ENCODE measurements at regions not wholly inside any gene's neighbourhood (a gene's known extent, or its start where the extent isn't known, plus 50 kb on each side); places are given as distances from the start of the nearest gene placed in this dataset.
"Not testable (repeated sequence)": the region's sequence is repeated elsewhere in the genome, so short reads cannot be mapped to it uniquely, and the experiment has no call there.

DNA sequence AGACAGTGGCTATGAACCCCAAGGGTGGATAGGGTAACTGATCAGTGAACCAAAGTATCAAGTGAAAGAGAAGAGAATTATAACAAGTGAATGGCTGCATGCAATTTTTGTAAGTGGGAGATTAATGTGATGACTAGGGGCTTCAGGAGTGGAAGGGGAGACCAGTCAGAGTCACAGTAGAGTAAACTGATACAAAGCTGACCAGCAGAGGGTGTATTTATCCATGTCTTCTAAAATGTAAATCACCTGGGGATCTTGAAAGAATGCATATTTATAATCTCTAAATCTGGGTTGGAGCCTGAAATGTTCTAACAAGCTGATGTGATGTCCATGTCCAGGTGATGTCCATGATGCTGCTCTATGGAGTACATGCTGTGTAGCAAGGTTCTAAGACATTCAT lies 1351.3 kb upstream of the CHAC2 start:
- Histone ChIP-seq H3K4me3 (no peak overlapping the region), H3K36me3 (ENCODE audit: low read depth) (no peaks in the 10 kb centered on the region), H2AFZ (no peak overlapping the region), H3K27me3 (replicated peaks; ENCODE audit: insufficient read depth) (no peaks in the 10 kb centered on the region), H3K9me2 (ENCODE audit: insufficient read depth) (no peaks in the 10 kb centered on the region), H3K4me2 (ENCODE audit: unreplicated experiment) (no peak overlapping the region), H3K27ac (no peak overlapping the region), H3F3A (ENCODE audit: insufficient read depth) (no peaks in the 10 kb centered on the region), H3K4me1 (ENCODE audit: insufficient read depth) (no peaks in the 10 kb centered on the region), H3K9me3 (ENCODE audit: low read depth) (no peaks in the 10 kb centered on the region), H4K20me1 (ENCODE audit: insufficient read depth) (no peaks in the 10 kb centered on the region), H3K9ac (no peak overlapping the region), H3K79me2 (ENCODE audit: insufficient read depth) (no peaks in the 10 kb centered on the region)
- in situ Hi-C loops (cut with MboI) = no loop called here
- TF ChIP-seq EZH2 (IDR thresholded peaks at IDR 0.05; ENCODE audit: insufficient read depth, poor library complexity, severe bottlenecking) (no peak), EZH2phosphoT487 (IDR thresholded peaks at IDR 0.05; ENCODE audit: insufficient read depth, low read depth) (no peak)
- no peak for DNase-seq

GRCh38 chr2:52414561-52415295 lies 1352.9 kb upstream of the CHAC2 start:
- in situ Hi-C loops (cut with MboI) = no loop called here
- H3K9ac ChIP-seq = no peak overlapping the region
- H3K9me3 ChIP-seq (ENCODE audit: low read depth) = no peaks in the 10 kb centered on the region
- H2AFZ ChIP-seq = no peak overlapping the region
- TF ChIP-seq EZH2phosphoT487 (IDR thresholded peaks at IDR 0.05; ENCODE audit: insufficient read depth, low read depth) (no peak), EZH2 (IDR thresholded peaks at IDR 0.05; ENCODE audit: insufficient read depth, poor library complexity, severe bottlenecking) (no peak)
- no peaks in the 10 kb centered on the region for H3K9me2 ChIP-seq (ENCODE audit: insufficient read depth)
- H3K4me3 ChIP-seq = no peak overlapping the region
- H3K4me1 ChIP-seq (ENCODE audit: insufficient read depth) = no peaks in the 10 kb centered on the region
- WGBS, 2 experiments (ENCODE audit: low coverage in 1 of 2, low lambda C conversion rate in 2 of 2, missing lambda C conversion rate in 2 of 2) = 0 to 2% methylated on average over 3 of the region's 3 CpGs
- H3K79me2 ChIP-seq (ENCODE audit: insufficient read depth) = no peaks in the 10 kb centered on the region
- H3K36me3 ChIP-seq (ENCODE audit: low read depth) = no peaks in the 10 kb centered on the region
- no peak overlapping the region for H3K27ac ChIP-seq
- H4K20me1 ChIP-seq (ENCODE audit: insufficient read depth) = no peaks in the 10 kb centered on the region
- no peaks in the 10 kb centered on the region for H3F3A ChIP-seq (ENCODE audit: insufficient read depth)
- DNase-seq = no peak
- no peak overlapping the region for H3K4me2 ChIP-seq (ENCODE audit: unreplicated experiment)
- no peaks in the 10 kb centered on the region for H3K27me3 ChIP-seq (replicated peaks; ENCODE audit: insufficient read depth)

- H3K4me1 ChIP-seq (ENCODE audit: insufficient read depth); DNase-seq; H3K9me2 ChIP-seq (ENCODE audit: insufficient read depth); H3K4me2 ChIP-seq (ENCODE audit: unreplicated experiment); H3K36me3 ChIP-seq (ENCODE audit: low read depth); H3K27ac ChIP-seq; H3K27me3 ChIP-seq (replicated peaks; ENCODE audit: insufficient read depth); H4K20me1 ChIP-seq (ENCODE audit: insufficient read depth); H3F3A ChIP-seq (ENCODE audit: insufficient read depth); in situ Hi-C loops (cut with MboI); H2AFZ ChIP-seq; H3K79me2 ChIP-seq (ENCODE audit: insufficient read depth); H3K9me3 ChIP-seq (ENCODE audit: low read depth); H3K9ac ChIP-seq; H3K4me3 ChIP-seq: not testable (repeated sequence)
- 23 to 25% methylated on average over 12 of the region's 12 CpGs for WGBS, 2 experiments (ENCODE audit: low coverage in 1 of 2, low lambda C conversion rate in 2 of 2, missing lambda C conversion rate in 2 of 2)
Measured at GRCh38 chr2:52409308-52410118, 1358.1 kb upstream of the CHAC2 start.

- Histone ChIP-seq H3K4me2 (ENCODE audit: unreplicated experiment) (no peak overlapping the region), H3K36me3 (ENCODE audit: low read depth) (no peaks in the 10 kb centered on the region), H3K4me1 (ENCODE audit: insufficient read depth) (no peaks in the 10 kb centered on the region), H3K27me3 (replicated peaks; ENCODE audit: insufficient read depth) (no peaks in the 10 kb centered on the region), H3F3A (ENCODE audit: insufficient read depth) (no peaks in the 10 kb centered on the region), H3K9me2 (ENCODE audit: insufficient read depth) (no peaks in the 10 kb centered on the region), H2AFZ (no peak overlapping the region), H3K9ac (no peak overlapping the region), H3K9me3 (ENCODE audit: low read depth) (no peaks in the 10 kb centered on the region), H3K4me3 (no peak overlapping the region), H3K79me2 (ENCODE audit: insufficient read depth) (no peaks in the 10 kb centered on the region), H4K20me1 (ENCODE audit: insufficient read depth) (no peaks in the 10 kb centered on the region), H3K27ac (no peak overlapping the region)
- in situ Hi-C loops (cut with MboI) = no loop called here
- TF ChIP-seq EZH2phosphoT487 (IDR thresholded peaks at IDR 0.05; ENCODE audit: insufficient read depth, low read depth) (no peak), EZH2 (IDR thresholded peaks at IDR 0.05; ENCODE audit: insufficient read depth, poor library complexity, severe bottlenecking) (no peak)
- no peak for DNase-seq
- 9 to 33% methylated on average over 1 of the region's 1 CpG for WGBS, 2 experiments (ENCODE audit: low coverage in 1 of 2, low lambda C conversion rate in 2 of 2, missing lambda C conversion rate in 2 of 2)
Measured at GRCh38 chr2:52405980-52406379, 1361.6 kb upstream of the CHAC2 start.

Measured in GM23248 (cell line).